ENCODE measurements at regions not wholly inside any gene's neighbourhood (a gene's known extent, or its start where the extent isn't known, plus 50 kb on each side); places are given as distances from the start of the nearest gene placed in this dataset.

- 27% methylated on average over 2 of the region's 3 CpGs; no CpG with 5 or more reads in 1 of the 2 experiments for WGBS, 2 experiments (ENCODE audit: extremely low coverage in 2 of 2, insufficient read length in 1 of 2)
- Histone ChIP-seq H3K9me1 (ENCODE audit: insufficient read depth, low read length) (no peaks in the 10 kb centered on the region), H3K79me1 (ENCODE audit: low read depth in 1 of 2, low read length in 2 of 2) (no peaks in the 10 kb centered on the region), H2AK5ac (ENCODE audit: low read depth, low read length) (no peak overlapping the region), H2AFZ (replicated peaks; ENCODE audit: low read length, poor library complexity) (no peak overlapping the region), H2BK15ac (ENCODE audit: low read depth, low read length) (no peak overlapping the region), H2AK9ac (replicated peaks; ENCODE audit: low read depth, low read length, poor library complexity) (peak overlapping the region; percentile 16), H4K20me1 (ENCODE audit: insufficient read depth, low read length) (no peaks in the 10 kb centered on the region), H3K36me3 (ENCODE audit: control insufficient read depth, insufficient read depth, low read length) (no peaks in the 10 kb centered on the region), H3K18ac (ENCODE audit: low read depth, low read length) (no peak overlapping the region), H3K4ac (ENCODE audit: low read depth, low read length) (no peak overlapping the region), H4K91ac (ENCODE audit: insufficient read depth, low read depth, low read length) (no peak overlapping the region), H3K4me1 (ENCODE audit: control insufficient read depth, insufficient read depth, low read length) (no peaks in the 10 kb centered on the region), H3K56ac (ENCODE audit: extremely low read depth, insufficient read depth, low read length) (no peak overlapping the region), H3K9ac (ENCODE audit: low read depth, low read length) (no peak overlapping the region), H4K5ac (ENCODE audit: low read depth, low read length) (no peak overlapping the region), H4K8ac (ENCODE audit: low read depth in 2 of 2, low read length in 2 of 2) (no peak overlapping the region), H3K4me3 (ENCODE audit: insufficient read depth, low read depth, low read length) (no peak overlapping the region), H2BK5ac (ENCODE audit: low read depth, low read length, poor library complexity, severe bottlenecking) (no peak overlapping the region), H2BK20ac (ENCODE audit: low read depth, low read length) (no peak overlapping the region), H3K27ac (ENCODE audit: insufficient read depth, low read length) (no peak overlapping the region), H2BK120ac (ENCODE audit: low read depth, low read length) (no peak overlapping the region), H3K14ac (replicated peaks; ENCODE audit: low read depth, low read length) (no peak overlapping the region), H3K9me3 (ENCODE audit: control insufficient read depth, insufficient read depth, low read length) (peaks cover 19% of the 10 kb centered on the region), H3K27me3 (ENCODE audit: control insufficient read depth, insufficient read depth, low read length) (no peaks in the 10 kb centered on the region), H3K4me2 (ENCODE audit: low read depth, low read length) (no peak overlapping the region), H3K23ac (ENCODE audit: low read depth, low read length) (no peak overlapping the region)
- no TSS peak for BruUV-seq (replicated peaks)
- CTCF ChIA-PET = no interaction called here
- intact Hi-C loops (cut with micrococcal nuclease) = no loop called here
- in situ Hi-C loops (cut with MboI; ENCODE audit: low sequenced_read_pairs) = no loop called here
- ATAC-seq (ENCODE audit: low read depth) (no peak), DNase-seq (no peak)
- POLR2A ChIA-PET (ENCODE audit: unreplicated experiment) = no interaction called here
- TF ChIP-seq MAZ (IDR thresholded peaks at IDR 0.05; ENCODE audit: borderline replicate concordance, low read depth, low read length) = no peak
- TF ChIP-seq RFX5 (IDR thresholded peaks at IDR 0.05; ENCODE audit: low read depth, low read length) = no peak
- no peak for TF ChIP-seq SMC3 (IDR thresholded peaks at IDR 0.05; ENCODE audit: low read depth, low read length)
- no peak for TF ChIP-seq CEBPB (IDR thresholded peaks at IDR 0.05; ENCODE audit: low read depth, low read length)
- no peak for TF ChIP-seq NFE2L2 (IDR thresholded peaks at IDR 0.05; ENCODE audit: low read depth, low read length)
- no peak for TF ChIP-seq ELK1 (IDR thresholded peaks at IDR 0.05; ENCODE audit: borderline replicate concordance, low read depth, low read length)
- TF ChIP-seq BHLHE40 (IDR thresholded peaks at IDR 0.05; ENCODE audit: low read depth, low read length) = no peak
- TF ChIP-seq RAD21 (IDR thresholded peaks at IDR 0.05; ENCODE audit: low read length) = no peak
- no peak for TF ChIP-seq CTCF (conservative IDR thresholded peaks at IDR 0.05; ENCODE audit: low read depth, low read length)
- dilution Hi-C loops (cut with HindIII; ENCODE audit: low sequenced_read_pairs, unreplicated experiment) = no loop called here
Observed at GRCh38 chr7:152974577-152974976, 215.0 kb downstream of the ACTR3B start.
